Suppressor macrophage (primary cell): ENCODE measurements at regions not wholly inside any gene's neighbourhood (a gene's known extent, or its start where the extent isn't known, plus 50 kb on each side); places are given as distances from the start of the nearest gene placed in this dataset.

Source experiments
- DNase-seq, 4 experiments: peaks; one replicate each; pipeline ENCODE4 v3.0.0-alpha.2; 2020 to 2022

DNA sequence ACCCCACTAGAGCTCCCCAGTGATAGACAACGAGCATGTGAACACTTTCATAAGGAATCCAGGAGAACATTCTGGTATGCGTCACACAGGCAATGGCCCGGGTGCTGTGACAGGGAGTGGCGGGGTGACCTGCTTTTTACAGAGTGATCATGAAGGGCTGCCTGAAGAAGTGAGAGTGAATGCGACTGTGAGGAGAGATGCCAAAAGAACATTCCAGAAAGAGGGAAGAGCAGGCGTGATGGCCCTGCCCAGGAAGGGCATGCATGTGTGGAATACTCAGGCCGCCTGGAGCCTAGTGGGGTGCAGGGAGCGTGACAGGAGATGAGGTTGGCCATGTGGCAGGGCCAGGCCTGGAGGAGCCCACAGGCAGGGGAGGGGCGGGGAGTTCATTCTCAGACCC is 53.8 kb downstream of the FZD10 start:
- no peak for DNase-seq

GRCh38 chr12:130218682-130219081 is 56.4 kb downstream of the FZD10 start:
- no peak for DNase-seq

DNA sequence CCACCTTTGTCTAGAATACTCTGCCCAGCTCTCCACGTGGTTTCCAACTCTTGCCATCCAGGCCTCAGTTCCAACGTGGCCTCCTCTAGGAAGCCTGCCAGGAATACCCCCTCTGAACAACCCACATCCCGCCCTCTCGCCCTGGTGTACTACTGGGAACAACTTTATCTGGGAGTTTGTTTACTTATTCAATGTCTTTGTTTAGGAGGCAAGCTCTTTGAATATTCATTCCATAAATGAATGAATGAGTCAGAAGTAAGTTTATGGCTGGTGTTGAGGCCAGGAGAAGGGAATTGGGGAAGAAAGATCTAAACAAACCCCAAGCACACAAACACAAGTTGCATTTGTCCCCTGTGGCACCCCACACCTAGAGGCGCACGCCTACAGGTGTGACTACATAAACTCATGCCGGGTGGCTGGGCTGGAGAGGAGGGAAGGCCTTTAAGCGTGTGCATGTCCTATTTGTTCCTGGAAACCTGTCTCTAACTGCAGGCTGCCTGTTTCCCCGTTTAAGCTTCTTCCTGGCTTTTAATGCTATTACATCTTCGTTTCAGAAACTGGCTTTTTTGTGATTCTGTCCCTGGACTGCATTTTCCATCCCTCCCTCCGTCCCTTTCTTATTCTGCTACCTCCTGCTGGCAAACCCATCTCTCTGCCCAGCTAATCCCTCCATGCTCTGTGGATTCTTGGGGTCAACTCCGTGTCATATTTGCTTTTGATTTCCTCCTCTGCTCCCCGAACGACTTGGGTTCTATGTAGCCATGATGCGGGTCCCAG is 57.9 kb downstream of the FZD10 start:
- no peak for DNase-seq

GRCh38 chr12:130220706-130221100 is 58.4 kb downstream of the FZD10 start:
- no peak for DNase-seq

DNA sequence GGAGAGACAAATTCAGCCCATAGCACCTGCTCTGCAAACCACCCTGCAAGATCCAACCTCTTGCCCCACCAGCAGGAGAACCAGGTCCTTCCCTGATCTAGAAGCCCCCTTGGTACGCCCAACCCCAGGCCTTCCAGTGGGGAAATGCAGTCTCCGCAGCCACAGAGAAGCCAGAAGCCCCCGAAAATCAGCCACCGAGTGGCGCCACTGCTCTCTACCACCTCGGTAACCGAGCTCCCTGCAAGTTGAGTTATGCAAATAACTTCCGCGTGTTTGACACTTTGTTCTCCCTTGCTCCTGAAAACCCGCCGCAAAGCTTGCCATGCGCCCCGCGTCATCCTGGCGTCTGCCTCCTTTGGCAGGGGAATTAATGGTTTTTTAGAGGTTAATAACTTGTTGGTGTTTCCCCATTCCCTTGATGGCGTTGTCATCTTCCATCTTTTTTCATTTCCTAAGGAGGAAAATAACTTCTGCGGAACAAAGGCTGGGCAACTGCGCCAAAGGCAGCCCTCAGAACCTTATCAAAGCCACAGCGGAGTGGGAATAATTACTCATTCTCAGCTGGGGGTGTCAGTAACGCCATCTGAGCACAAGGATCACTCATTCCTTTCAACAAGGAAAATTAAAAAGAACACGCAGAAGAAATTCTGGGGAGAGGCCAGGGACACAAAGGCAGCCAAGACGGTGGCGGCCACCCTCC is 60.4 kb downstream of the FZD10 start:
- DNase-seq: no peak

GRCh38 chr12:130223767-130224244 is 61.5 kb downstream of the FZD10 start:
- no peak for DNase-seq

GRCh38 chr12:130224613-130225012 is 62.3 kb downstream of the FZD10 start:
- no peak for DNase-seq

GRCh38 chr12:130225347-130225746 is 63.1 kb downstream of the FZD10 start:
- no peak for DNase-seq

GRCh38 chr12:130226126-130226525 is 63.9 kb downstream of the FZD10 start:
- no peak for DNase-seq

DNA sequence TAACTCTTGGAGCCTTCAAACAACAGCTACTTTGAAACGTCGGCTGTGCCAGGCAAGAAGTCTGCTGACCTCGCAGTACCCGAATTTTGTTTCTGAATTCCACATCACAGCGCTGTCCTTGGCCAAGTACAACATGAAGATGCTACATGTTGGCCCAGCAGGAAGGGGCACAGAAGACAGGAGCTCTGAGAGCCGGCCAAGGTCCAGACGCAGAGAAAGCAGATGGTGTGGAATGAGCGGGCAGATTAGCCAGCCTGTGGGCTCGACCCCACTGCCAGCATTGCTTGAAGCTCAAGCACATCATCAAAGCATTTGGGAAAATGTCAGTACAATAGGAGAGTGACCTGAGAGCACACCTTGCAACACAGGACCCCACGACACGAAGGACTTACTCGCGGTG is 64.5 kb downstream of the FZD10 start:
- DNase-seq: no peak

GRCh38 chr12:130227641-130228040 is 65.4 kb downstream of the FZD10 start:
- DNase-seq: no peak

GRCh38 chr12:130236446-130236845 is 74.2 kb downstream of the FZD10 start:
- no peak for DNase-seq

- no peak for DNase-seq
Measured at GRCh38 chr12:130240831-130241590, 78.7 kb downstream of the FZD10 start.

DNA sequence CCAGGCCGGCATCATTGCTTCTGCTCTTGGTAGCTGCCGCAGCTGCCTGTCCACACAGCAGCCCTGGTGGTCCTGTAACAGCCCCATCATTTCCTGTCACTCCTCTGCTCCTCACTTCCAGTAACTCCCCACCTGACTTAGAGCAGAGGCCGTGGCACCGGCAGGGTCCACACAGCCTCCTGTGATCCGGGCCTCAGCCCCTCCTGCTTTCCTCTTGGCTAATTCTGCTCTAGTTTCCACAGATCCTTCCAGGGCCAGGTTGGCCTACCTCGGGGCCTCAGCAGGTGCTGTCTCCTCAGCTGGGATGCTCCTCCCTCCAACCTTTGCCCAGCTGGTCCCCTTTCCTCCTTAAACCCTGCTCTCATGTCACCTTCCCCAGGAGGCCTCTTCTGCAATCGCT is 80.2 kb downstream of the FZD10 start:
- no peak for DNase-seq

DNA sequence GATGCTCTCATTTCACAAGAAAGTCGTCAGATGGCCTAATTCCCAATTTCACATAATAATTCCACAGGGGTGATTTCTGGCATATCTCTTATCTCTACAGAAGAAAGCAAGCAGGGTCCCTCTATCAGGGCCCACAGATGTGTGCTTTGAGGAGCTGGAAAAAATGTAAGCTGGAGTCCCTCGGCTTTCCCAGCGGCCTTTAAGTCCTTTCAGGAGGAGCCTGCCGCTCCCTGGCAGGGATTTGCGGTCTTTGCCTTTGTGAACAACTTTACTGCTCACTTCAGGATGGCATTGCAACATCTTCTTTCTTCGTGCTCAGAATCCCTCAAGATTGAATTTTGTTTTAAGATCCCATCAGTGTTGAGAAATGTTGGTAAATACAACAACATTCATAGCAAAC is 83.0 kb downstream of the FZD10 start:
- DNase-seq: no peak

- DNase-seq: no peak
Measured at GRCh38 chr12:130246560-130246959, 84.3 kb downstream of the FZD10 start.

GRCh38 chr12:130247634-130248237 is 85.5 kb downstream of the FZD10 start:
- no peak for DNase-seq

DNA sequence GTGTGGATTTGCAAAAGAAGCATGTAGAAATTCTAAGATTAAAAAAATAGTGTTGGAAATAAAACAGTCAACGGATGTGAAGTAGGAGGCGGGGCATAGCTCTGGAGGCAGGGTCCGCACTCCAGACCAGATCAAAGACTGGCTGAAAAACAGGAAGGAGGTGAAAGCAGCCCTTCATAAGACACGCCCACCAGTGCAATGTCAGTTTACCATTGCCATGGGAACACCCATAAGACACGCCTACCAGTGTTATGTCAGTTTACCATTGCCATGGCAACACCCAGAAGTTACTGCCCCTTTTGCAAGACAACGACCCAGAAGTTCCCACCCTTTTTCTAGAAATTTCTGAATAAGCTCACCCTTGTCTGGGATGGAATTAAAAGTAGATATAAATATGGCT is 87.1 kb downstream of the FZD10 start:
- DNase-seq: no peak

DNA sequence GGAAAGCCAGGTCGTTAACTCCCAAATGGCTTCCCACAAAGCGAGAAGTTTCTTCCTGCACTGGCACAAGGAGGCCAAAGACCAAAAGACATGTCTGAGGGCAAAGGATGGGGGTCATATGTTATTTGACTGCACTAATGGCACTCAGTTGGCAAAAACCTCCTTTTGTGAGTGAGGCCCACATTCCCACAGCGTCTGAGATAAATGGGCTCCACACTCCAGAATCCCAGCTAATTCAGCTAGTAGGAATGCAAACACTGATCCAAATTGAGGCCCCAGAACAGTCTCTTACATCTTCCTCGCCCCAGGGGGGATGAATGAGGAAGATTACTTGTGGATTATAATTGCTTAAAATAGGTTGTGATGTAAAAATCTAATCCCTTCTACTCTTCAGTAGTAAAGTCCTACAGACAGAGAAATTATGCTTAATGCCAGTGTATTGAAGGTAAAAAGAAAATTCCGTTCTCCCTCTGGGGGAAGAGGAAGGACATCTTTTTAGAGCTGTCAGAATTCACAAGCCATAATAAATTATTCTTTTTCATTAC is 86.4 kb upstream of the PIWIL1 start:
- no peak for DNase-seq

DNA sequence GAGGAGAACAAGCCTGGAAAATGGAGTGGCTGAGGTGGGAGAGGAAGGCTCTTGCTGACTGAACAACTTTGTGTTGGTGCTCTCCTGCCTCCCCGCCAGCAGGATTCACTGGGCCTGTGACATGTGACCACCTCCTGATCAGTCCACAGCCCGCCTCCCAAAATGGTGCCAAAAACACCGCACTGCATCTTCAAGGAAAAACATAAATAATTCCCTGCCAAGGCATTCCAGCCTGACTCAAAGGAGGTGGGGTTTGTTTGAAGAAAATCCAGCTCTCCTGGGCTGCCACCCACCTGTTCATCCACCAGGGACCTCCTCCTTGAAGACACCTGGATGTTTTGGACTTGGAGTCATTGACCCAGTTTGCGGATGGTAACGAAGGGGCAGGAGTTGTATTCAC is 83.8 kb upstream of the PIWIL1 start:
- no peak for DNase-seq

DNA sequence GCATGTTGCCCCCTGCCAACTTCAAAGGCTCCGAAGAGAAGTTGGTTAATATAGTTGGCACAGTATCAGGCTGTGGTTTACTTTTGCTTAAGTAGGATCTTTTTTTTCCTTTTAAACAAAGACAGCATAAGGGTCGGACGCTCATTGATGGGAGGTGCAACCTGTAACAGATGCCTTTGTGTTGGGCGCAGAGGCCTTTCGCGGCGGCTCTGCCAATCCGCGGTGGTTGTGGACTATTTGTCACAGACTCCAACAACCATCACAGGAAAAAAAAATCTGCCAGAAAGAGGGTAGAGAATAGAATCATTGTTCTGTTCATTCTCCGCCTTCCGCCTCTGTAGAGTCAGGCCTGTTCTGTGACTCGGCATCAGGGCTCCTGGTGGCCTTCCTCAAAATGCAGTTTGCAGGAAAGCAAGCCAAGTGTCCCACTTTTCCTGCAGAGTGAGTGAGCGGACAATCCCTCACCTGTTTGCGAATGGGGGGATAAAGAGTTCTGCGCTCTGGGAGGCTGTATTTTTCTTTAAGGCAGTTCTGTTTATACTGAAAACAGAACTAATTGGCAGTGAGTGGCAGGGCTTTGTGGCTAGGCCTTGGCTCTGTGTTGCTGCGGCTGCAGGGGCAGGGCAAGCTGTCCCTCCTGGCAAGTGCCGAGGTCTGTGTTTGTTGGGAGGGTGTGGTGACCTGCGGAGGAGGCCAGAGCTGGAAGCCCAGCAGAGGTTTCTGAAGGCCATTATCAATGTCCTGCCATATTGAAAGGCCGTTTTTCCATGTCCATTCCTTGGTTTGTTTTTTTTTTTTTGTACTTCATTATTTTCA is 83.0 kb upstream of the PIWIL1 start:
- DNase-seq: no peak

- DNase-seq: no peak
Measured at GRCh38 chr12:130258863-130259262, 78.8 kb upstream of the PIWIL1 start.
